ENCODE measurements at regions not wholly inside any gene's neighbourhood (a gene's known extent, or its start where the extent isn't known, plus 50 kb on each side); places are given as distances from the start of the nearest gene placed in this dataset.

GRCh38 chr4:187160486-187160885 is 436.8 kb upstream of the FAT1 start:
- Histone ChIP-seq H2AFZ (no peak overlapping the region), H3K4me3 (no peak overlapping the region), H3K4me2 (no peak overlapping the region), H3K9me2 (replicated peaks; ENCODE audit: insufficient read depth) (no peaks in the 10 kb centered on the region), H4K20me1 (ENCODE audit: insufficient read depth, poor library complexity, severe bottlenecking) (no peaks in the 10 kb centered on the region), H3K4me1 (ENCODE audit: insufficient read depth) (no peaks in the 10 kb centered on the region), H3K79me2 (no peaks in the 10 kb centered on the region), H3K27ac (no peak overlapping the region), H3K27me3 (no peaks in the 10 kb centered on the region), H3K36me3 (replicated peaks; ENCODE audit: insufficient read depth, low read depth) (no peaks in the 10 kb centered on the region), H3K9me3 (ENCODE audit: low read depth) (no peaks in the 10 kb centered on the region)
- WGBS (ENCODE audit: low lambda C conversion rate, missing lambda C conversion rate) = 93% methylated on average over 3 of the region's 3 CpGs
- no peak for TF ChIP-seq EZH2phosphoT487 (IDR thresholded peaks at IDR 0.05; ENCODE audit: low read depth, severe bottlenecking, unreplicated experiment)
- TF ChIP-seq EZH2 (IDR thresholded peaks at IDR 0.05; ENCODE audit: borderline replicate concordance) = no peak
- TF ChIP-seq, protein P1, sequence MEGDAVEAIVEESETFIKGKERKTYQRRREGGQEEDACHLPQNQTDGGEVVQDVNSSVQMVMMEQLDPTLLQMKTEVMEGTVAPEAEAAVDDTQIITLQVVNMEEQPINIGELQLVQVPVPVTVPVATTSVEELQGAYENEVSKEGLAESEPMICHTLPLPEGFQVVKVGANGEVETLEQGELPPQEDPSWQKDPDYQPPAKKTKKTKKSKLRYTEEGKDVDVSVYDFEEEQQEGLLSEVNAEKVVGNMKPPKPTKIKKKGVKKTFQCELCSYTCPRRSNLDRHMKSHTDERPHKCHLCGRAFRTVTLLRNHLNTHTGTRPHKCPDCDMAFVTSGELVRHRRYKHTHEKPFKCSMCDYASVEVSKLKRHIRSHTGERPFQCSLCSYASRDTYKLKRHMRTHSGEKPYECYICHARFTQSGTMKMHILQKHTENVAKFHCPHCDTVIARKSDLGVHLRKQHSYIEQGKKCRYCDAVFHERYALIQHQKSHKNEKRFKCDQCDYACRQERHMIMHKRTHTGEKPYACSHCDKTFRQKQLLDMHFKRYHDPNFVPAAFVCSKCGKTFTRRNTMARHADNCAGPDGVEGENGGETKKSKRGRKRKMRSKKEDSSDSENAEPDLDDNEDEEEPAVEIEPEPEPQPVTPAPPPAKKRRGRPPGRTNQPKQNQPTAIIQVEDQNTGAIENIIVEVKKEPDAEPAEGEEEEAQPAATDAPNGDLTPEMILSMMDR (IDR thresholded peaks at IDR 0.05; ENCODE audit: poor library complexity) = no peak
- DNase-seq (ENCODE audit: low spot score) = no peak

DNA sequence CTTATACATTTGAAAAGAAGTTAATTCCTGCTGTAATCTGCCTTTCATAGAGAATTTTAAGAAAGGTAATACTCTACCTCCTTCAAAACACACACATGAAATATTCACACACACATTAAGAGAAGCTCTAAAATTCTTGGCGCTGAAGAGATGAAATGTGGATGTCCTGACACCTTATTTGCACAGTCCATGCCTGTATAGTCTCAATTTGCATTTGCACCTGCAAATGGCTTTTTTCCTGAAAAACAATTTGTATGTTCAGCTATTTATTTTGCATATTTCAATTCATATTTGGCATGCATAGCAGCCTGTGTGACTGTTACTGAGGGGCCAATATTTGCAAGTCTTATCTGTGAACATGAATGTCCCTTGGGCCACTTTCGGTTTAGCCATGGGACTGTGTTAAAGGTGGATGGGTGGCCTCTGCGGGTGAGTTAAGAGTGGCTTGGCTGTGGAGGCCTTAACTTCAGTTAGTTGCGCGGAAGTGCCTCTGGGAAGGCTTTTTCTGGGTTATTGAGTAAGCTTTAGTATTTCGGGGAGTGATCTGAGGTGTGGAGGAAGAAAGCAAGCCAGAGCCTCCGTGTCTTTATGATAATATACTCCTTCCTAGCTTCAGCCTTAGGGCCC is 443.3 kb upstream of the FAT1 start:
- Histone ChIP-seq H3K4me3 (no peak overlapping the region), H3K27ac (no peak overlapping the region), H3K79me2 (no peaks in the 10 kb centered on the region), H3K27me3 (no peaks in the 10 kb centered on the region), H3K9me2 (replicated peaks; ENCODE audit: insufficient read depth) (no peaks in the 10 kb centered on the region), H4K20me1 (ENCODE audit: insufficient read depth, poor library complexity, severe bottlenecking) (no peaks in the 10 kb centered on the region), H3K9me3 (ENCODE audit: low read depth) (no peaks in the 10 kb centered on the region), H3K4me1 (ENCODE audit: insufficient read depth) (no peaks in the 10 kb centered on the region), H3K4me2 (no peak overlapping the region), H2AFZ (no peak overlapping the region), H3K36me3 (replicated peaks; ENCODE audit: insufficient read depth, low read depth) (no peaks in the 10 kb centered on the region)
- TF ChIP-seq, protein P1 (IDR thresholded peaks at IDR 0.05; ENCODE audit: poor library complexity) = no peak
- TF ChIP-seq EZH2phosphoT487 (IDR thresholded peaks at IDR 0.05; ENCODE audit: low read depth, severe bottlenecking, unreplicated experiment) = no peak
- WGBS (ENCODE audit: low lambda C conversion rate, missing lambda C conversion rate) = 83% methylated on average over 7 of the region's 7 CpGs
- DNase-seq (ENCODE audit: low spot score) = no peak

DNA sequence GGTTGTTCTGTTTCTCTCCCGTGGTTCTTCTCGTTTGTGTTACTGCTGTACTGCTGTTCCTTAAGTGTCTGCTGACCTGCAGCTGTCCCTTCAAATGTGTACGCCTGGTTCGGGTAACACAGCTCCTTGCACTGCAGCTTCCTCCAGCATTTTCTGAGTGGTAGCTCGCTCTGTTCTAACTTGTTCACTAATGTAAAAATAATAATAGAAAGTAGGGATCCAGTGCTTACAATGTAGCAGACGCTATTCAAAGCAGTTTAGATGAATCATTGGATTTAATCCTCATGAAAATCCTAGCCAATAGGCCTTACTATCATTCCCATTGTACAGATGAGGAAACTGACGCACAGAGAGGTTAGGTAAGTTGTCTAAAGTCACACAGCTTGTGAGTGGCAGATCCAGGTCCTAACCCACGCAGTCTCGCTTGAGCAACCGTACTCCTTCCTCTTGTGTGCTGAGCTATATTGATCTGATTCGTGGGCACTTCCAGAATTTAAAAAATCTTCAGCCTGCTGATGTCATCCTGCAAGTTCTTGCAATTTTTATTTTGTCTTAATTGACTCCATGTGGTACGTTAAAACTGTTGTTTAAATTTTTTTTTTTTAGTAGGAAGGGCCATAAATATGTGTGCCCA is 448.2 kb upstream of the FAT1 start:
- no peaks in the 10 kb centered on the region for H3K79me2 ChIP-seq
- TF ChIP-seq EZH2 (IDR thresholded peaks at IDR 0.05; ENCODE audit: borderline replicate concordance) (no peak), EZH2phosphoT487 (IDR thresholded peaks at IDR 0.05; ENCODE audit: low read depth, severe bottlenecking, unreplicated experiment) (no peak)
- TF ChIP-seq, protein P1 (IDR thresholded peaks at IDR 0.05; ENCODE audit: poor library complexity) = no peak
- no peaks in the 10 kb centered on the region for H3K4me1 ChIP-seq (ENCODE audit: insufficient read depth)
- no peaks in the 10 kb centered on the region for H4K20me1 ChIP-seq (ENCODE audit: insufficient read depth, poor library complexity, severe bottlenecking)
- H3K4me3 ChIP-seq = no peak overlapping the region
- H3K9me2 ChIP-seq (replicated peaks; ENCODE audit: insufficient read depth) = no peaks in the 10 kb centered on the region
- H3K36me3 ChIP-seq (replicated peaks; ENCODE audit: insufficient read depth, low read depth) = no peaks in the 10 kb centered on the region
- no peak overlapping the region for H2AFZ ChIP-seq
- 65% methylated on average over 12 of the region's 12 CpGs for WGBS (ENCODE audit: low lambda C conversion rate, missing lambda C conversion rate)
- no peak for DNase-seq (ENCODE audit: low spot score)
- no peak overlapping the region for H3K4me2 ChIP-seq
- H3K27me3 ChIP-seq = no peaks in the 10 kb centered on the region
- no peak overlapping the region for H3K27ac ChIP-seq
- no peaks in the 10 kb centered on the region for H3K9me3 ChIP-seq (ENCODE audit: low read depth)

All from hepatocyte (in vitro differentiated cells).